ENCODE measurements at regions not wholly inside any gene's neighbourhood (a gene's known extent, or its start where the extent isn't known, plus 50 kb on each side); places are given as distances from the start of the nearest gene placed in this dataset.
A peak's percentile ranks its signal among the peaks of the same experiment; 100 is the strongest.

GRCh38 chr5:12413585-12413984 is 509.3 kb upstream of the CTNND2 start:
- H3K27me3 ChIP-seq (ENCODE audit: insufficient read depth): no peaks in the 10 kb centered on the region
- peak overlapping the region; percentile 23 for H2AFZ ChIP-seq
- no peaks in the 10 kb centered on the region for H3F3A ChIP-seq (replicated peaks; ENCODE audit: low read depth)
- peak overlapping the region; percentile 66; the same call in 1 of the 2 replicates for H3K27ac Mint-ChIP-seq
- peaks cover 8% of the 10 kb centered on the region for H3K4me1 Mint-ChIP-seq
- peak; percentile 27 for DNase-seq (ENCODE audit: low spot score)
- no peaks in the 10 kb centered on the region for H3K9me3 Mint-ChIP-seq
- H3K9me2 ChIP-seq (ENCODE audit: insufficient read depth): no peaks in the 10 kb centered on the region; the same call in 1 of the 2 replicates
- H3K36me3 ChIP-seq (ENCODE audit: insufficient read depth): no peaks in the 10 kb centered on the region
- no peak overlapping the region for H3K27ac ChIP-seq (ENCODE audit: low read depth)
- TF ChIP-seq CTCF (conservative IDR thresholded peaks at IDR 0.05; ENCODE audit: low read depth in 2 of 2) (peak in 1 of 2 experiments; percentile 46; a peak in 2 of 4 replicates), REST (IDR thresholded peaks at IDR 0.05; ENCODE audit: unreplicated experiment) (no peak)
- no peak overlapping the region for H3K4me3 ChIP-seq
- H3K4me2 ChIP-seq: no peak overlapping the region
- ATAC-seq: peak; percentile 68
- no peaks in the 10 kb centered on the region for H4K20me1 ChIP-seq (replicated peaks; ENCODE audit: insufficient read depth)
- H3K36me3 Mint-ChIP-seq (ENCODE audit: low read depth): no peaks in the 10 kb centered on the region
- peaks cover 2% of the 10 kb centered on the region for H3K27me3 Mint-ChIP-seq (ENCODE audit: insufficient read depth, low read depth, poor library complexity)
- H3K4me1 ChIP-seq (ENCODE audit: insufficient read depth): peaks cover 9% of the 10 kb centered on the region
- H3K4me3 Mint-ChIP-seq: no peak overlapping the region; the same call in 2 of the 3 replicates
- no peaks in the 10 kb centered on the region for H3K79me2 ChIP-seq (replicated peaks; ENCODE audit: insufficient read depth)

GRCh38 chr5:12413075-12413474 is 508.8 kb upstream of the CTNND2 start:
- H3K4me1 Mint-ChIP-seq: peaks cover 8% of the 10 kb centered on the region
- Histone ChIP-seq H3K4me3 (no peak overlapping the region), H3F3A (replicated peaks; ENCODE audit: low read depth) (no peaks in the 10 kb centered on the region), H3K27ac (ENCODE audit: low read depth) (no peak overlapping the region), H3K4me1 (ENCODE audit: insufficient read depth) (peaks cover 9% of the 10 kb centered on the region), H3K36me3 (ENCODE audit: insufficient read depth) (no peaks in the 10 kb centered on the region), H4K20me1 (replicated peaks; ENCODE audit: insufficient read depth) (no peaks in the 10 kb centered on the region), H3K9me2 (ENCODE audit: insufficient read depth) (no peaks in the 10 kb centered on the region), H2AFZ (peak overlapping the region; percentile 23), H3K27me3 (ENCODE audit: insufficient read depth) (no peaks in the 10 kb centered on the region), H3K4me2 (no peak overlapping the region), H3K79me2 (replicated peaks; ENCODE audit: insufficient read depth) (no peaks in the 10 kb centered on the region)
- H3K9me3 Mint-ChIP-seq: no peaks in the 10 kb centered on the region
- ATAC-seq: peak; percentile 62
- H3K36me3 Mint-ChIP-seq (ENCODE audit: low read depth): no peaks in the 10 kb centered on the region
- no peak for DNase-seq (ENCODE audit: low spot score)
- H3K27ac Mint-ChIP-seq: no peak overlapping the region; the same call in 1 of the 2 replicates
- TF ChIP-seq POLR2AphosphoS5 (IDR thresholded peaks at IDR 0.05; ENCODE audit: low read depth): no peak
- no peak for TF ChIP-seq STAT1 (IDR thresholded peaks at IDR 0.05; ENCODE audit: unreplicated experiment)
- TF ChIP-seq JUNB (IDR thresholded peaks at IDR 0.05; ENCODE audit: unreplicated experiment): no peak
- no peak for TF ChIP-seq ETS1 (IDR thresholded peaks at IDR 0.05)
- H3K27me3 Mint-ChIP-seq (ENCODE audit: insufficient read depth, low read depth, poor library complexity): peaks cover 2% of the 10 kb centered on the region
- H3K4me3 Mint-ChIP-seq: no peak overlapping the region

All from GM23338 (cell line).